Spleen (tissue), 7 donors: ENCODE measurements at regions not wholly inside any gene's neighbourhood (a gene's known extent, or its start where the extent isn't known, plus 50 kb on each side); places are given as distances from the start of the nearest gene placed in this dataset.

Experiments
- POLR2A ChIP-seq, 3 donors: fragments of 450-650 bp; IDR thresholded peaks; one replicate each; pipeline ENCODE4 v1.5.1; 2017; ENCODE audit warnings: antibody characterized with exemption in 3 of 3, mild to moderate bottlenecking in 1 of 3
- TF ChIP-seq, protein P1 (sequence below), 11 experiments: fragments of 200-600 bp in 7 of 11; fragments of 450-650 bp in 4 of 11; sonication (generic) in 4 of 11; IDR thresholded peaks in 8 of 11; conservative IDR thresholded peaks in 3 of 11; 1 replicate in 7 of 11; 2 replicates in 4 of 11; pipeline versions ENCODE4 v1.4.0 to v1.8.0; 2016 to 2021; ENCODE audit warnings: antibody characterized with exemption in 11 of 11, inconsistent platforms in 4 of 11, mild to moderate bottlenecking in 1 of 11
- donor health status: DM: no; HTN: no; CAD: no; lungs with moderate emphysema.
- donor health status: DM: no; HTN: no; CAD: no.
- donor health status: DM: no; HTN: no; CAD: no.

DNA sequence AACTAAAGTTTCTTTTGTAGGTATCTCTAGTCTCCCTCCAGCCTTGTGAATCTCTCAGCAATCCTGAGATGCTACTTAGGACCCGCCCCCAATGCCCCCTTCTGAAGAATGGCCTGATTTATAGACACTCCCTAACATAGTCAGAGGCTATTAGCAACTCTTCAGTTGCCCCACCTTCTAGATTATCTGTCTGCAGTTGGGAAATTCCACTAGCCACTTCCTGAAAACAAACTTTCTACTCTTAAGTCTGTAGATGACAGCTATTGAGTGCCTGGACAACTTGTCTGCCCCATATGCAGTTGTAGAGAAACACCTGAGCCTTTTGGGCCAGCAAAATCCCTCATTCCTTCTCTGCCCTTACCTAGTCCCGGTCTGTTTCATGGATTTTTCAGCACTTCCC lies 188.2 kb upstream of the PREP start:
- TF ChIP-seq, protein P1, sequence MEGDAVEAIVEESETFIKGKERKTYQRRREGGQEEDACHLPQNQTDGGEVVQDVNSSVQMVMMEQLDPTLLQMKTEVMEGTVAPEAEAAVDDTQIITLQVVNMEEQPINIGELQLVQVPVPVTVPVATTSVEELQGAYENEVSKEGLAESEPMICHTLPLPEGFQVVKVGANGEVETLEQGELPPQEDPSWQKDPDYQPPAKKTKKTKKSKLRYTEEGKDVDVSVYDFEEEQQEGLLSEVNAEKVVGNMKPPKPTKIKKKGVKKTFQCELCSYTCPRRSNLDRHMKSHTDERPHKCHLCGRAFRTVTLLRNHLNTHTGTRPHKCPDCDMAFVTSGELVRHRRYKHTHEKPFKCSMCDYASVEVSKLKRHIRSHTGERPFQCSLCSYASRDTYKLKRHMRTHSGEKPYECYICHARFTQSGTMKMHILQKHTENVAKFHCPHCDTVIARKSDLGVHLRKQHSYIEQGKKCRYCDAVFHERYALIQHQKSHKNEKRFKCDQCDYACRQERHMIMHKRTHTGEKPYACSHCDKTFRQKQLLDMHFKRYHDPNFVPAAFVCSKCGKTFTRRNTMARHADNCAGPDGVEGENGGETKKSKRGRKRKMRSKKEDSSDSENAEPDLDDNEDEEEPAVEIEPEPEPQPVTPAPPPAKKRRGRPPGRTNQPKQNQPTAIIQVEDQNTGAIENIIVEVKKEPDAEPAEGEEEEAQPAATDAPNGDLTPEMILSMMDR (IDR thresholded peaks at IDR 0.05 in 8 of 11, conservative IDR thresholded peaks at IDR 0.05 in 3 of 11), result no peak
- TF ChIP-seq POLR2A (IDR thresholded peaks at IDR 0.05), result no peak
